ENCODE measurements at regions not wholly inside any gene's neighbourhood (a gene's known extent, or its start where the extent isn't known, plus 50 kb on each side); places are given as distances from the start of the nearest gene placed in this dataset.

DNA sequence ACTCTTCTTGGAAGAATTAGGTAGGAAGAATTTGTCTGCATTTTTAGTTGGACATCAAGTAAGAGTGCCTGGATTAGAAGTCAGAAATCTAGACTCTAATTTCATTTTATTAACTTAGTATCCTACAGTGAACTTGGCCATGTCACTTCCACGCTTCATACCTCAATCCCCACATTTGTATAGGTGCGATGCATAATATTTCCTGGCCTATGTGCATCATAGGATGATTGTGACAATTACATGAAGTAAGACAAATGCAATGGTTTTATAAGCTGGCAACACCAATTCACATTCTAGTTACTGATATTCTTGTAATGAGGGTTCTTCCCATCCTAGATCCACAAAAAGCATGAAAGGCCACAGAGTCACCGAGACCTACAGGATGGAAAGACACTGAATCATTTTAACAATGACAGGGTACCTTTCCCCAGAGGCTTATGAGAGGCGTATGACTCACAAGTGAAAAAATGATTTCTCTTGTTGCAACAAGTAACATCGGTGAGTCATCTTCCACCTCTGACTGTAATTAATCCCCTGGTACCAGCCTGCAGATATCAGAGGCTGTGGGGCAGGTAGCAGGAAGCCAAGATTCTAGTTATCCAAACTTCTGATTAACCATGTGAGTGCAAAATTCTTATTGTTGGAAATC is 56.0 kb upstream of the OR5AK2 start:
- TF ChIP-seq, protein P1, sequence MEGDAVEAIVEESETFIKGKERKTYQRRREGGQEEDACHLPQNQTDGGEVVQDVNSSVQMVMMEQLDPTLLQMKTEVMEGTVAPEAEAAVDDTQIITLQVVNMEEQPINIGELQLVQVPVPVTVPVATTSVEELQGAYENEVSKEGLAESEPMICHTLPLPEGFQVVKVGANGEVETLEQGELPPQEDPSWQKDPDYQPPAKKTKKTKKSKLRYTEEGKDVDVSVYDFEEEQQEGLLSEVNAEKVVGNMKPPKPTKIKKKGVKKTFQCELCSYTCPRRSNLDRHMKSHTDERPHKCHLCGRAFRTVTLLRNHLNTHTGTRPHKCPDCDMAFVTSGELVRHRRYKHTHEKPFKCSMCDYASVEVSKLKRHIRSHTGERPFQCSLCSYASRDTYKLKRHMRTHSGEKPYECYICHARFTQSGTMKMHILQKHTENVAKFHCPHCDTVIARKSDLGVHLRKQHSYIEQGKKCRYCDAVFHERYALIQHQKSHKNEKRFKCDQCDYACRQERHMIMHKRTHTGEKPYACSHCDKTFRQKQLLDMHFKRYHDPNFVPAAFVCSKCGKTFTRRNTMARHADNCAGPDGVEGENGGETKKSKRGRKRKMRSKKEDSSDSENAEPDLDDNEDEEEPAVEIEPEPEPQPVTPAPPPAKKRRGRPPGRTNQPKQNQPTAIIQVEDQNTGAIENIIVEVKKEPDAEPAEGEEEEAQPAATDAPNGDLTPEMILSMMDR (IDR thresholded peaks at IDR 0.05), result no peak
- TF ChIP-seq POLR2AphosphoS5 (IDR thresholded peaks at IDR 0.05), result no peak

All from transverse colon (tissue), 4 donors.